Ishikawa (cell line): ENCODE measurements at regions not wholly inside any gene's neighbourhood (a gene's known extent, or its start where the extent isn't known, plus 50 kb on each side); places are given as distances from the start of the nearest gene placed in this dataset.

ENCODE experiments used
- CEBPB ChIP-seq: IDR thresholded peaks from 2 replicates; pipeline ENCODE4 v1.6.1; 2012
- CREB1 ChIP-seq: IDR thresholded peaks from 2 replicates; pipeline ENCODE4 v1.6.1; 2012; ENCODE audit warnings: low read depth
- EGR1 ChIP-seq: IDR thresholded peaks from 2 replicates; pipeline ENCODE4 v1.6.1; 2012
- EP300 ChIP-seq: IDR thresholded peaks from 2 replicates; pipeline ENCODE4 v1.6.1; 2012; ENCODE audit warnings: borderline replicate concordance
- FOXM1 ChIP-seq: IDR thresholded peaks from 2 replicates; pipeline ENCODE4 v1.6.1; 2012; ENCODE audit warnings: low read depth, borderline replicate concordance
- NFIC ChIP-seq: IDR thresholded peaks from 2 replicates; pipeline ENCODE4 v1.6.1; 2012
- RAD21 ChIP-seq: IDR thresholded peaks from 2 replicates; pipeline ENCODE4 v1.6.1; 2012; ENCODE audit warnings: low read depth
- TAF1 ChIP-seq: IDR thresholded peaks from 2 replicates; pipeline ENCODE4 v1.6.1; 2012; ENCODE audit warnings: low read depth, mild to moderate bottlenecking
- TCF12 ChIP-seq: IDR thresholded peaks from 2 replicates; pipeline ENCODE4 v1.6.1; 2012; ENCODE audit warnings: low read depth
- TEAD4 ChIP-seq: IDR thresholded peaks from 2 replicates; pipeline ENCODE4 v1.6.1; 2012
- YY1 ChIP-seq: IDR thresholded peaks from 2 replicates; pipeline ENCODE4 v1.6.1; 2012; ENCODE audit warnings: low read depth
- ZBTB7A ChIP-seq: IDR thresholded peaks from 2 replicates; pipeline ENCODE4 v1.6.1; 2012; ENCODE audit warnings: low read depth
- TF ChIP-seq, protein P1 (sequence below): IDR thresholded peaks from 2 replicates; pipeline ENCODE4 v1.6.1; 2012
- TF ChIP-seq, protein P2 (sequence below): IDR thresholded peaks from 2 replicates; pipeline ENCODE4 v1.6.1; 2012
- TF ChIP-seq, protein P3 (sequence below): IDR thresholded peaks from 2 replicates; pipeline ENCODE4 v1.6.1; 2012; ENCODE audit warnings: low read depth, mild to moderate bottlenecking

DNA sequence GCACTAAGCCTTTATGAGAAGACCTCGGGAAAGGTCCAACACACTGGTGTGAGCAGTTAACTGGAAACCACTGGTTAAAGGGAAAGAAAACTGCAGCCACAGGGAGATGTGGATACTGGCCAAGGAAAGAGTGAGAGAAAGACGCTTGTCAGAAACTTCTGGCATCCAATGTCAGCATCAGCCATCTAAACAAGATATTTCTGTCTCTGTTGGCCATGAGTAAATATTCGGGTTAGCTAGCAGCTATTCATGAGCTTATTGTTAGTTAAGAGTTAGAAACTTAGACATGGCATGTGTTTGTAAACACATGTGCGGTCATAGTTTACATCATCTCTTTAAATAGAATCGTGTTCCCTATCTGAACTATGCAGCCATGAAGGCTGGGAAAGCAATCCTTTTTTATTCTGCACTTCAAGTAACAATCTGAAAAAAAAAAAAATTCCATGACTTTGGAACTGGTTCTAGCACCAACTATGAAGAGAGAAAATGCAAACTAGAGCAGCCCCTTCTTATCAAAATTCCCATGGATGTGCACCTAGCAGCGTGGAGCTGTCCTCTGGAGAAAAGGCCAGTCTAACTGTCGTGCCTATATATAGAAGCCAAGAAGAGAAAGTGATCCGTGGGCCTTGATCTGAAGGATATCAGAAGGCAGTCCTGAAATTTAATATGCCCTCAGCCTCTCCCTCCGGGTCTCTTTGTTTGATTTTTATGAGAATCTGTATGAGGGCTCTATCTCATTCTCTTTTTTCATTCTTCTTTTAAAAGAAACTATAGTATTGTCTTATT lies 84.0 kb upstream of the RFX8 start:
- no peak for TF ChIP-seq CEBPB
- no peak for TF ChIP-seq TAF1
- no peak for TF ChIP-seq RAD21
- TF ChIP-seq, protein P1, sequence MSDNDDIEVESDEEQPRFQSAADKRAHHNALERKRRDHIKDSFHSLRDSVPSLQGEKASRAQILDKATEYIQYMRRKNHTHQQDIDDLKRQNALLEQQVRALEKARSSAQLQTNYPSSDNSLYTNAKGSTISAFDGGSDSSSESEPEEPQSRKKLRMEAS = no peak

DNA sequence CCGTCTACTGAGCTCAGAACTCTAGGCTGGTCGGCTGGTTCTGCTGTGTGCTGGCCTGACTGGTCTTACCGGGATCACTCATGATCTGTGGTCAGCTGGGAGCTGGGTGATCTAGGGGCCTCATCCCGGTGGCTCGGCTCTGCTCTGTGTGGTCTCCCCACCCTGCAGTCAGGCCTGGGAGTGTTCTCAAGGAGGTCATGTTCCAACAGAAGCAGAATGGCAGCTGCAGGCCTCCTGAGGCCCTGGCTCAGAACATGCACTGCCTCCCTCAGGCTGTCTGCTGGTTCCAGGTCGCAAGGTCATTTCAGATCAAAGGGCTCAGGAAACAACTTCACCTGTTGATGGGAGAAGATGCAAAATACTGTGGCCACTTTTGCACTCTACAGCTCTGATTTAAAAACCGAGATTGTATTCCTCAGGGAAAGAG lies 81.1 kb upstream of the RFX8 start:
- TF ChIP-seq CREB1 = no peak
- TF ChIP-seq CEBPB = no peak
- no peak for TF ChIP-seq EP300
- TF ChIP-seq TCF12 = no peak
- TF ChIP-seq, protein P2, sequence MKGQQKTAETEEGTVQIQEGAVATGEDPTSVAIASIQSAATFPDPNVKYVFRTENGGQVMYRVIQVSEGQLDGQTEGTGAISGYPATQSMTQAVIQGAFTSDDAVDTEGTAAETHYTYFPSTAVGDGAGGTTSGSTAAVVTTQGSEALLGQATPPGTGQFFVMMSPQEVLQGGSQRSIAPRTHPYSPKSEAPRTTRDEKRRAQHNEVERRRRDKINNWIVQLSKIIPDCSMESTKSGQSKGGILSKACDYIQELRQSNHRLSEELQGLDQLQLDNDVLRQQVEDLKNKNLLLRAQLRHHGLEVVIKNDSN = no peak
- TF ChIP-seq FOXM1 = no peak
- TF ChIP-seq EGR1 = no peak
- no peak for TF ChIP-seq TEAD4
- TF ChIP-seq, protein P3, sequence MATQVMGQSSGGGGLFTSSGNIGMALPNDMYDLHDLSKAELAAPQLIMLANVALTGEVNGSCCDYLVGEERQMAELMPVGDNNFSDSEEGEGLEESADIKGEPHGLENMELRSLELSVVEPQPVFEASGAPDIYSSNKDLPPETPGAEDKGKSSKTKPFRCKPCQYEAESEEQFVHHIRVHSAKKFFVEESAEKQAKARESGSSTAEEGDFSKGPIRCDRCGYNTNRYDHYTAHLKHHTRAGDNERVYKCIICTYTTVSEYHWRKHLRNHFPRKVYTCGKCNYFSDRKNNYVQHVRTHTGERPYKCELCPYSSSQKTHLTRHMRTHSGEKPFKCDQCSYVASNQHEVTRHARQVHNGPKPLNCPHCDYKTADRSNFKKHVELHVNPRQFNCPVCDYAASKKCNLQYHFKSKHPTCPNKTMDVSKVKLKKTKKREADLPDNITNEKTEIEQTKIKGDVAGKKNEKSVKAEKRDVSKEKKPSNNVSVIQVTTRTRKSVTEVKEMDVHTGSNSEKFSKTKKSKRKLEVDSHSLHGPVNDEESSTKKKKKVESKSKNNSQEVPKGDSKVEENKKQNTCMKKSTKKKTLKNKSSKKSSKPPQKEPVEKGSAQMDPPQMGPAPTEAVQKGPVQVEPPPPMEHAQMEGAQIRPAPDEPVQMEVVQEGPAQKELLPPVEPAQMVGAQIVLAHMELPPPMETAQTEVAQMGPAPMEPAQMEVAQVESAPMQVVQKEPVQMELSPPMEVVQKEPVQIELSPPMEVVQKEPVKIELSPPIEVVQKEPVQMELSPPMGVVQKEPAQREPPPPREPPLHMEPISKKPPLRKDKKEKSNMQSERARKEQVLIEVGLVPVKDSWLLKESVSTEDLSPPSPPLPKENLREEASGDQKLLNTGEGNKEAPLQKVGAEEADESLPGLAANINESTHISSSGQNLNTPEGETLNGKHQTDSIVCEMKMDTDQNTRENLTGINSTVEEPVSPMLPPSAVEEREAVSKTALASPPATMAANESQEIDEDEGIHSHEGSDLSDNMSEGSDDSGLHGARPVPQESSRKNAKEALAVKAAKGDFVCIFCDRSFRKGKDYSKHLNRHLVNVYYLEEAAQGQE = no peak
- no peak for TF ChIP-seq ZBTB7A
- no peak for TF ChIP-seq RAD21
- no peak for TF ChIP-seq NFIC
- TF ChIP-seq YY1 = no peak

DNA sequence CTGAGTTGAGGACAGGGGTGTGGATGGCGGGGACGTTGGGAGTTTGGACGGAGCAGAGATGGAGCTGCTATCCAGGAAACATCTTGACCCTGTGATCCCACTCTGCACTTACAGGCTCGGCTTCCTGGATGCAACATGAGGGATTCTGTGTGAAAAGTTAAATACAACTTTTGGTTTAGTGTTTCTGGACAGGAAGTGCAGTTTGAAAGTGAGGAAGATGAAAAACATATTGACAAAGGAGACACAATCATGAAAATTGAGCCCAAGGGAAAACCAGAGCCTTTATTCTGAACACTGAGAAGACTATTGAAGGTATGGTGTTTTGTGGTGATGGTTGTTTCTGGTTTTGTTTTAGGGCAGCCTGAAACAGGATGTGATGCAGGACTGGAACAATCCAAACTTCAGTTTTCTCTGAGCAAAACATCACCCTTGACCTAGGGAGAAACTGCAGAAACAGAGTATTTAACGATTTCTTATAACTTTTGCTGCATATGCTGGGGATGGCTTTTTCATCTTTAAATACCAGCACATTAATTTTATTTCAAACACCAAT lies 76.5 kb upstream of the RFX8 start:
- no peak for TF ChIP-seq RAD21
- no peak for TF ChIP-seq CREB1
- no peak for TF ChIP-seq NFIC
- TF ChIP-seq ZBTB7A = no peak
- no peak for TF ChIP-seq EP300
- TF ChIP-seq, protein P3 = no peak
- TF ChIP-seq TEAD4 = no peak
- TF ChIP-seq CEBPB = no peak
- TF ChIP-seq, protein P2 = no peak
- no peak for TF ChIP-seq FOXM1
- TF ChIP-seq TCF12 = no peak
- TF ChIP-seq YY1 = no peak

DNA sequence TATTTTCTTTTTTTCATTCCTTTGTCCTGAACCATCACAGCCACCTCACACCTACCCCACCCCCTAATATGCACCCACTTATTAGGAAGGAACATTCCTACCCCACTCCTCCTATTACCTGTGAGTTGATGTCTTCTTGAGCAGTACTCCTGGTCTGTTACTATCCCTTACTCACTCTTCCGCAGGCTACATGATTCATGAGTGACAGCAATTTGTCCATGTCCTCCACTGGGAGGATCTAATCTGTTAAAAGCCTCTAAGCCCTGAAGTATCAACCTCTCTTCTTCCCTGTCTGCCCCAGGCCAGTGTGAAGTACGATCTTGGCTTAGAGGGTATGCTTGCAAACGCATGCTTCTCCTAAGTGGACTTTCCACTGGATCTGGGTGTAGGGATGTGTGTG lies 75.6 kb upstream of the RFX8 start:
- TF ChIP-seq ZBTB7A = no peak
- TF ChIP-seq FOXM1 = no peak
- no peak for TF ChIP-seq TCF12
- TF ChIP-seq, protein P3 = no peak
- TF ChIP-seq RAD21 = no peak
- no peak for TF ChIP-seq CEBPB

DNA sequence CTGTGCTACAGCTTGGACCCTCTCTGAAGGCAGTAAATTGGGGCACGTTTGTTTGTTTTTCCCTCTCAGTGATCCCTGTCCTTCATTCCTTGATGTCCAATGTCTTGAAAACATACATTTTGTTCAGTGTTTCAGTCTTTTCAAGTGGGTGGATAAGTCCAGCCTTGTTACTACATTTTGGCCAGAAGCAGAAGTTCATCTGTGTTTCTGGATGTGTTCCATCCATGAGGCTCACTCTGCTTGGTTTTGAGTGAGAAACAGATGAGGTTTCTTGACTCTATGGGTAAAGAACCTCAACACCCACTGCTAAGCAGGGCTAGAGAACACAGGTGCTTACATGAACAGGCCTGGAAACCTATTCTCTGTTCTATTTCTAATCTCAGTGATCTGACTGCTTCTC lies 74.5 kb upstream of the RFX8 start:
- TF ChIP-seq FOXM1 = no peak
- no peak for TF ChIP-seq NFIC
- no peak for TF ChIP-seq TEAD4
- no peak for TF ChIP-seq YY1
- no peak for TF ChIP-seq CREB1
- TF ChIP-seq CEBPB = no peak
- TF ChIP-seq TAF1 = no peak
- TF ChIP-seq, protein P2 = no peak
